Ureter (tissue), 1 donor: ENCODE measurements at regions not wholly inside any gene's neighbourhood (a gene's known extent, or its start where the extent isn't known, plus 50 kb on each side); places are given as distances from the start of the nearest gene placed in this dataset.

ENCODE experiments used
- DNase-seq: peaks from one replicate; pipeline ENCODE4 v3.0.0-alpha.2; 2020; ENCODE audit warnings: low spot score
- donor health status: DM: yes; HTN: yes; CAD: no.

DNA sequence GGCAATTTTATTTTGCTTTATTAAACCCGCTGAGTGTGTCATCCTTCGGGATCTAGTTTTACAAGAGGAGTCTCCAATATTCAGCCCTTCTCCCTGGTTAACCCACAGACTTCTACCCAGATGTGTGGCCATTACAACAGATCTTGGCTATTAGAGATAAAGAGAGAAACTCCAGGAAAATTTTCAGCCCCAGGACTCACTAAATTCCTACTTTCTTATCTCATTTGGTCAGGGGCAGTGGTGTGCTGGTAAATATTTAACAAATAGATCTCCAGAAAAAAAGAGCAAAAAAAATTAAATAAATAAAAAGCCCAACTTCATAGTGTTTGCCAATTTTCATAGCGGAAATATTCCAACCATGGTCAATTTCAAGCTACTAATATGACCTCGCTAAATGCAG is 168.4 kb downstream of the RND3 start:
- DNase-seq = no peak

DNA sequence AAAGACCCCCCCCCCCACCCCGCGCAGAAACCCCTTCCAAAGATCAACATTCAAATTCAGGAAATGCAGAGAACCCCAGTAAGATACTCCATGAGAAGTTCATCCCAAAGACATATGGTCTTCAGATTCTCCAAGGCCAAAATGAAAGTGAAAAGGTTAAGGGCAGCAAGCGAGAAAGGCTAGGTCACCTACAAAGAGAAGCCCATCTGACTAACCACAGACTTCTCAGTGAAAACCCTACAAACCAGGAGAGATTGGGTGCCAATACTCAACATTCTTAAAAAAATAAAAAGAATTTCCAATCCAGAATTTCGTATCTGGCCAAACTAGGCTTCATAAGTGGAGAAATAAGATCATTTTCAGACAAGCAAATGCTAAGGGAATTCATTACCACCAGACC is 175.2 kb downstream of the RND3 start:
- DNase-seq = no peak

DNA sequence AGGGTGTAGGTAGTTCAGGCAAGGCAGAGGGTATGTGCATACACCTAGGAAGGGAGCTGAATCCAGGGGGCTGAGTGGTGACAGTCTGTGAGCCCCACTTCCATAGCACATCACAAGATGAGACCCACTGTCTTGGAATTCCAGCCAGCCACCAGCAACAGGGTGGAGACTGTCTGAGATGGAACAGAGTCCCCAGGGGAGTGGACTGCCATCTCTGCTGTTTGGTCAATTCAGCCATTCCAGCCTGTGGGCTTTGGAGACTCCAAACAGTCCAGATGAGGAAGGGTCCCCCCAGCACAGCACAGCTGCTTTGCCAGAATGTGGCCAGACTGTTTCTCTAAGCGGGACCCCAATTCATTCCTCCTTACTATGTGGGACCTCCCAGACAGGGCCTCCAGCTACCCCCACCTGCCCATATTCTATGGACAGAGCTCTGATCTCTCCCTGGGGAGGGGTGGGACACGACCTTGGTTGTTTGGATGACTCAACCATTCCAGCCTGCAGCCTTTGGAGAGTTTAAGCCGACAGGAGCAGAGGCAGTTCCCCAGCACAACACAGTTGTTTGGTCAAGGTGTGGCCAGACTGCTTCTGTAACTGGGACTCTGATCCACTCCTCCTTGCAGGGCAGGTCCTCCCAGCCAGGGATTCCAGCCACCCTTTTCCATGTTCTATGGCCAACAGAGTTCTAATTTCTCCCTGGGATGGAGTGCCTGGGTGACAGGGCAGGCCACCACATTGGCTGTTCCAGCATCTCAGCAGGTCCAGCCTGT is 178.0 kb downstream of the RND3 start:
- DNase-seq = no peak

DNA sequence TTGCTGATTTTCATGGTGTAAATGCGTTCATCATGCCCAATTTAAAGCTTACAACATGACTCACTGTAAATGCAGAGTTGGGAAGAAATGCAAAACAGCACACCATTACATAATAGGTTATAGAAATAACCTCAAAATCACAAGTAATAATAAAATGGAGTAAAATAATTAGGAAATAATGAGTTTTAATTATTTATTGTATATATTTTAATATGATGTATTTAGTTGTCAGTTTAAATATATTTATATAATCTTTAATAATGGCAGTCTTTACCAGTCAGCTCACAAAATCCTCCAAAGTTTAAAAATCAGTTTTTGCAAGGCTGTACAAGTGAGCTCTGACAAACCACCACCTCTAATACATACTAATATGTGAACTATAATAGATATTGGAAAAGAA is 180.2 kb downstream of the RND3 start:
- DNase-seq = no peak

DNA sequence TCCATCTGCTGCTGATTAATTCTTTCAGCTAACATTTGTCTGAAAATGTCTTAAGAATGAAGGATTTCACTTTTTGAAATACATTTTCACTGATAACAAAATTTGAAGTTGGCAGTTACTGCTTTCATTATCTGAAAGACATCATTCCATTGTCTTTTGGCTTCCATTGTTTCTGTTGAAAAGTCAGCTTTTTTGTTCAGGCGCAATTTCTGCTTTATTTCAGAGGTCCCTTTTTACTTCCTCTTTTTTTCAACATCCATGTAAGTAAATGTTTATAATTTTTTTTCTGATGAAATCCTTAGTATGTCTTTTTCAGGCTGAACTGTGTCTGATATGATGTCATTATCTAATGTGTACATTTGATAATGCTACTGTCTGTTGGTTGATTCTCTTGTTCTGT is 184.2 kb downstream of the RND3 start:
- no peak for DNase-seq

DNA sequence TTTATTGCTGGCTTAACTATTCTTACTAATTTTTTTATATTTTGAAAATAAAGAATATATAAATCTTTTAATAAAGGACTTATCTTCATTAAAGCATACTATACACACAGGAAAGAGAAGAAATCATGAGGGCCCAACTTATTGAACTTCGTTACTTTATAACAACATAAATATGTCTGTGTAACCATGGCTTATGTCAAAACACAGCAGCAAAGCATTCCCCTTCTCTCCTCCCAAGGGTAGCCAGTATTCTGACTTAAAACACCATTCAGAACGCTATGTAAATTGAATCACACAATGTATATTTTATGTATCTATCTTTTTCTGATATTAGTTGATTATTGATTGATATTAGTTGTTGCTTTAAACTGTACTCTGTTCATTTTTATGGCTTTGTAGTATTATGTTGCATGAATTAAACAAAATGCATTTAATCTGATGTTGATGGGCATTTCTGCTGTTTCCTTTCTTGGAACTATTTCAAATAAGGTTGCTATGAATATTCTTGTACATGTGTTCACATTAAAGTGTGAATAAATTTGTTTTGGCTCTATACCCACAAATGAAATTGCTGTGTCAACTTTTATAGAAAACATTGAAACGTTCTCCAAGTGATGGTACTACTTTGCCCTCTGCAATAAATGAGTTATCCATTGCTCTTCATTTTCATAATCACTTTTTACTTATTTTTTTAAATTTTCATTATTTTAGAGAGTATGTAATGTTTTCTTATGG is 188.7 kb downstream of the RND3 start:
- DNase-seq = no peak

DNA sequence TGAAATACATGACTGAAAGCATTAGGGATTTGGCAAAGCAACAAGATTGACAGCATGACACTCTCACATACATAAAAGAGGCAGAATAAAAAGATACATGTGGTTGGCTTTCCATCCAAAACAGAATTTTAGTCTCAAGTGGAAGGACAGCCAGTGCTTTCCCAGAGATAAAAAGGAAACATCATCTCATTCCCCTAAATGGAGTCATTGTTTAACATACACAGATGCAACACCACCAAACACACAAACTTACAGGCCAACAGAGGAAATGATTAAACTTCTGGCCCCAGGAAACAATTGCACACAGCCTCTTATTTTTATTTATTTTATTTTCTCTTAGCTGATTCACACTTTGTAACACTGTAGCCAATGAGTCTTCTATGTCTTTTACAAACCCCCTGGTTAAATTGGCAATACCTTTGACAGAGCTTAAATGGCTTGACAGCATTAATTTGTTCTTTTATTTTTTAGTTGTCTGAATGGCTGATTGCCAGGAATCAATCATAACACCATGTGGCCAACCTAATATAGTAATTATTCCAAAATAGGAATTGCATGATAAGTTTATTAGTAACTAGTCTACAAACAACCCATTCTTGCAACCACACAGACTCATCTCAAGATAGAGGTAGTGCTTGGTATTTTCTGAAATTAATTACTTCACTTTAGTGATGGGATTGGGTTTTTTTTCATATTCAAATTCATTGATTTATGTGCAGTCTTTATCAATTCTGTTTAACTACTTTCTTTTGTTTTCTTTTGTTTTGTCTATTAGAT is 190.5 kb downstream of the RND3 start:
- no peak for DNase-seq

DNA sequence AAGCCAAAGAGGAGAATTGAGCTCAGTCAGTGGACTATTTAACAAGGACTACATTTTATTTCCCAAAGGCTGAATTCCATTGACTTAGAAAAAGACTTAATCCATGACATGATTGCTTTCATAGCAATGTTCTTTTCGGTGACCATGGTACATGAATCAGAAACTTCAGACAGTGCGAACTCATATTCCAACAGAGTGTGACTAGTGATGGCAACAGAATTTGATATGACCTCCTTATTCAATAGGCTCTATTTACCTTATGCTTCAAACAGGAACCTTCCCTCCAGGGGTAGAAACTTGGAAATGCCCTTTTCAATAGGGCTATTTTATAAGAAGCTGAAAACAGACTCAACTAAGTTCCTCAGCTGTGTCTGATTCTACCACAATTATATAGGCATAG is 191.9 kb downstream of the RND3 start:
- DNase-seq = no peak

DNA sequence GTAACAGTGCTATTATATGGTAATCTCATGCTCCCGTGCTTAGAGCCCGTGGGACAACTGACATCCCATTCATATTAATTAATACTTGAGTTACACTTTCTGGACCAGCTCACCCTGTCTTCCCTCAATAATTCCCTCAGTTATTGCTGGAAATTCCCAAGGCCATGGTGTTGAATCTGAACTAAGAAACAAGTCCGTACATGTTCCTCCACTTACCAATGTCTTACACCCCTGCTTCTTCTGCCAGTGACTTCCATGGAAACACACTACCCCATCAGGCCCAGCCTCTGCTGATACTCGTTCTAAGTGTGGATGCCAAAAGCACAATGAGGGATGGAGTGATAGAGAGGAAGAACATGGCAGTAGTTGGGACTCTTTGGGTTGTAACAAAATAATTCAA is 193.7 kb downstream of the RND3 start:
- no peak for DNase-seq

DNA sequence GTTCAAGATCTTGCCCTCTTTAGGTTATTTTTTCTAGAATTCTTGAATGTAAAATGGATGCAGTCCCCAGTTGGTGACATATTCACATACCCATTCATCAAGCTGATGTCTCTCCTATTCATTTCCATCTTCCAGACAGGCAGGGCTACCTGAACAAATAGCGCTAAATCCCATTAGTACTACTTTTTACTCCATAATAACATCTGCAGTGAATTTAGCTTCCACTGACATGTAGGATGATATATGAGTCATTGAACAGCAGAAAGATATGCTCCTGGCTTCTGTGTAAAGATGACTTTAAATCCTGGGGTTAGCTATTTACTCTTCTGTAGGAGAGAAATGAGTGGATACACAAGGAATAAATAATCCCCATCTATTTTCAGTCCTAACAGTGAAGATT is 194.7 kb downstream of the RND3 start:
- DNase-seq = no peak

DNA sequence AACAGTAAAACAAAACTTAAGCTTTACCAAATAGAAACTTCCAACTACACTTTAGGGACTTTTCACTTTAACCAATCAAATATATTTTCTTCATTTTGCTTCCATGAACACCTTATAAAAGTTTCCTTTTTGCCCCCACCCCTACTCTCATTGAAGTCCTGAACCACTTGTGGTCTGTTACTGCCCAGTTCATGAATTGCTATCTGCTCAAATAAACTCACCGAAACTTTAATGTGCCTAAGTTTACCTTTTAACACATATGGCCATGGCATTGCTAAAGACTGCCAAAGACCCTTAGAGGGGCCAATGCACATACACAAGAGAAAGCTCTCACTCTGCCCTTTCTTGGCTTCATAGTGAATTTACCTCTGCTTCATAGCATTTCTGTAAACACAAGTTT is 195.3 kb downstream of the RND3 start:
- no peak for DNase-seq

DNA sequence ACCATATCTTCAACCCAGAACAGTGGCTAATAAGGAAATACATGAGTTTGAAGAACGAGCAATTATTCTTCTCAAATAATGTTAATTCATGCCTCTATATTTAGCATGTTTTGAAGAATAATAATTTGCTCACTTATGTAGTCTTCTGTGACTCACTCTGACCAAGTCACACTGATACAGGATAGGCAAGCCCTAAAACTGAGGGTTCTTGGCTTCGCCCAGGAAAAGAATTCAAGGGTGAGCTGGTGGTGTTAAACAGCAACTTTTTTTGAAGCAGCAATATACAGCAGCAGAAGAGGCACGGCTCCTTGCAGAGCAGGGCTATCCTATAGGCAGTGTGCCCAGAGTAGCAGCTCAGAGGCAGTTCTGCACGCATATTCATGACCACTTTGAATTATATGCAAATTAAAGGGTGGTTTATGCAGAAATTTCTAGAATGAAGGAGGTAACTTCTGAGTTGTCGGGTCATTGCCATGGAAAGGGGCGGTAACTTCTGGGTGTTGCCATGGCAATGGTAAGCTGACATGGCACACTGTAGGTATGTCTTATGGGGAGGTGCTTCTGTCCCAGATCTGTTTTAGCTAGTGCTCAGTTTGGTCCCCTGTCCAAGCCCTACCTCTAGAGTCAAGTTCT is 200.6 kb downstream of the RND3 start:
- DNase-seq = no peak

DNA sequence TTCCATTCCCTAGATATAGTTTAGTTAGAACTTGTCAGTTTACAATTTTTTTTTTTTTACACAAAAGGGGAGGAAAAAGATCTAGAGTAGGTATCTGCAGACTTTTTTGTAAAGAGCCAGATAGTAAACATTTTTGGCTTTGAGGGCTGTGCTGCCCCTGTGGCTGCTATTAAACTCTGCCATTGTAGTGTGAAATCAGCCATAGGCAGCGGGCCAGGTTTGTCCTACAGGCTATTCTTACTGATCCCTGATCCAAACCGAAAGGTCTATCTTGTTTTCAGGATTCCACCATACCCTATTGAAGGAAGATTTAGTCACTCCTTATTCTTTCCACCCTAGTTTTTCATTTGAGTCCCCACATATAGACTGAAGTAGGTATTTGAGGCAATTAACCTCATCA is 203.4 kb downstream of the RND3 start:
- DNase-seq = no peak

DNA sequence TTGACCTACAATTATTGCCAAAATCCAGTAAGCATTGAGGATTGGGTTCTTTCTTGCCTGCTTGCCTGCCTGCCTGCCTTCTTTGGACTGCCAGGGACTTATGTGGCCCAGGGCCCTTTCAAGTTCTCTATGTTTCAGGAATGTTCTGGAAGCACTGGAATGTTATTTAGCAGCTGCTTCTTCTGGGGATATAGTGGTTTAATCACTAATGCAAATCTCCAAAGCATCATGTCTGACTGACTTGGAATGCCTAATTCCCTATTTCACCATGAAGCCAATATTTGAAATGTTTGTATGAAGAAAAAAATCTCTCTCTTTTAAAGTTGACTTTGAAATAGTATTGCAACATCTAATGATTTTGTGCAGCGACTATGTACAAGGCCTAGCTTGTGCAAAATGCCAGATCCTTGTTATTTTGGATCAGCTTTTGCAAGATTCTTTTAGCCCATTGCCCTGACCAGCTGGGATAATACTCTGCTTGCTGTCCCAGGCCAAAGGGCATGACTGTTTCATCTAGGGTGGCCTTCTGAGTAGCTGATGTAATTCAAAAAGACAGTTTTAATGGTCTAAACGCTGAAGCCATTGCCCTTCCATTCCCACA is 204.6 kb downstream of the RND3 start:
- no peak for DNase-seq

DNA sequence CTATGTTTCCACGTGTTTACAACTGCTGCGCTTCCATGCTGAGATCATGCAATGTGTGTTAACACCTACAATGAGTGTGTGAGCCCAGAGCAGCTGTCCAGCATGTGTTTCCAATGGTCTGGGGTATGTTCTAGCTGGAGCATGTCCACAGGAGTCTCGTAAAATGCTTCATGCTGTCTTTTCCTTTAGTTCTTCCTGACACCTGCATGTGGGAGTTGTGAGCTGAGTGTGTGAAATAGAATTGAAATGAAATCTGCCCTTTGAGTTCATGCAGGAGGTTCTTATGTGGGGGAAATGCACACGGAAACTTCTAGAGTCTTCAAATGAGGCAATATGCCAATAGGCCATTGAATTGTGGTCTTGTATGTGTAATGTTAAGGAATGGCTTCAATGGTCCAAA is 205.1 kb downstream of the RND3 start:
- no peak for DNase-seq

DNA sequence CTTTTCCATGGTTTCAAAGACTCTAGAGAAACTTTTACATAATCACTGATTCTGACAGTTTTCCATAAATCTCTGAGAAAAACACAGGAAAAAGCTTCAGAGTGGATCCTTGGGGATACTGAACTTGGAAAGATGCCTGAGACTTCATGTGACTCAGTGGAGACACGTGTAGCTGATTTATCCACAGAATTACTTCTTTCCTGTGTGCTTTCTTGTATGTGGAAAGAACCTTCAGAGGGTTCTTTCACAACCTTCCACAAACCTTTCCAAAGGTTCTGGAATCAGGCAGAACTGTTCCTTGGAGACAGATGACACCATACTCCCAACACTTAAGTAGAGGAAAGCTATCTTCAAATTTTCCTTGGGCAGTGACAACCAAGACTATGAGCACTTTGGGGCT is 207.2 kb downstream of the RND3 start:
- no peak for DNase-seq

DNA sequence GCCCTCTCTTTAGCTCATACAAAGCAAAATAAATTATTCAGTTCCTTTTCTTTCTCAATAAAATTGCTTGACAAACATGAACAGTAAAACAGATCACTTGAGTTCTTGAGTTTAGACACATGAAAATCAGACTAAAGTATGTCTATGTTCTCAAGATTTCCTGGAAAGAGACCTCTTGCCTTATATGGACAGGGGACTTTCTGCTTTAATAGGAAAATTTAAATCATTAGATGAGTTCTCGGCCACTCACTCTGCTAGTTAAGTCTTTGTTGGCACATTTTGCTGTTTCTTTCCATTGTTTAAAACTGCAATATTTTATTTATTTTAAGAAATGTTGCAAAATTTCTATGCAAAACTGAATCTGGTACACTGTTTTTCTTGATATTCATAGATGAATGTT is 207.8 kb downstream of the RND3 start:
- DNase-seq = no peak

DNA sequence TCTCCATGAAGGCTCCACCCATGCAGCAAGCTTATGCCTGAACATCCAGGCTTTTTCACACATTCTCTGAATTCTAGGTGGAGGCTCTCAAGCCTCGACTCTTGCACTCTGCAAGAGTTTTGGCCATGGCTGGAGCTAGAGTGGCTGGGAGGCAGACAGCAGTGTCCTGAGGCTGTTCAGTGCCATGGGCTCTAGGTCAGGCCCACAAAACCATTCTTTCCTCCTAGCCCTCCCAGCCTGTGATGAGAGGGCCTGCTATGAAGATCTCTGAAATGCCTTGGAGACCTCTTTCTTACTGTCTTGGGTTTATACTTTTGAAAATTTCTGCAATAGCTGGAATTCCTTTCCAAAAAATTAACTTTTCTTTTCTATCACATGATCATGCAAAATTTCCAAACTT is 210.7 kb downstream of the RND3 start:
- no peak for DNase-seq

DNA sequence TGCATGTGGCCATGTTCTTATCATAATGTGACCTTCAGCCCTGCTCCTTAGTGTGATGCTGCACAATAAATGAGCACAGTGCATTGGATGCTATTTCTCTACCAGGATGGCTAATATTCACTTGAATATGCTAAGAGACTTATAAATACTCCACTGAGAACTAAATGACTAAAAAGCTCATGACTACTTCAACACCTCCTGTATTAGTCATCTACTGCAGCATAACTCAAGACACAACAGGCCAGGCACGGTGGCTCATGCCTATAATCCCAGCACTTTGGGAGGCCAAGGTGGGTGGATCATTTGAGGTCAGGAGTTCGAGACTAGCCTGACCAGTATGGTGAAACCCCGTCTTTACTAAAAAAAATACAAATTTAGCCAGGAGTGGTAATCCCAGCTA is 213.4 kb downstream of the RND3 start:
- DNase-seq = no peak

DNA sequence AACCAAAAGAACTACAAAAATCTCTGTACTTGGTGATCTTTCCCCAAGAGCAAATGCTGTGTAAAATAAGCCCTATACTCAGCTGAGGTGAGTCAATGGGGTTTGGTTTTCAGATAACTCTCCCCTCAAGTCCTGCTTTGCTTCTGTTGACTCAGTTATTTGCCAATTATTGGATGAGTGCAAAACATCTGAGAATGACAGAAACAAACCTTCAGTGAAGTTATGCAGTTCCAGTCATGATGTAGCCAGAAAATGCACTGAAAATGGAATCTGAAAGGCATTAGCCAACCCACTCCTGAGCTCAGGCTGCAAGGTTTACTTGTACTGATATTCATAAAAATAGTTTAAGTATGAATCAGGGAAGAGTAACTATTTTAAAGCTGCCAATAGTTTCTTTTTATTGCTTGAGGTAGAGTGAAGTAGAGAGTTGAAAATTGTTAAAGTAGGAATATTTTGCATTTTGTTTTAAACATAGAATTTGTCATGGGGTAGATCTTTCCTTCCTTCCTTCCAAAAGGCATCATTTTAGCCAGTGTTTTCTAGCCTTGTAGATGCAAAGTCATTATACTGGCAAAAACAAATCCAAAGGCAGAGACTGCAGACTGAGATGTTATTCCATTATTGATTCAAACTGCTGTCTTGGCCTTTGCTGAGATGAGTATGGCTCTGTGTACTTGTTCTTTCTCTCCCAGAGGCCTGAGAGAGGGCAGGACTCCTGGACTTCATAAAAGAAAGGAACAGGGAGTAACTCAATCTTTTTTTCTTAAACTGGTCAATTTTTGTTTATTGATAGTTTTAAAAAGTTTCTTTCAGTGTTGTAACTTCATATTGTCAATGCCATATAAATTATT is 215.3 kb downstream of the RND3 start:
- DNase-seq = no peak
